Sigmoid colon (tissue), 6 donors: ENCODE measurements at regions not wholly inside any gene's neighbourhood (a gene's known extent, or its start where the extent isn't known, plus 50 kb on each side); places are given as distances from the start of the nearest gene placed in this dataset.

Experiments
- DNase-seq: peaks from one replicate; pipeline ENCODE4 v3.0.0-alpha.2; 2019
- H3K27ac ChIP-seq, 4 donors: fragments of 200-600 bp; sonication (generic); one replicate each; pipeline ENCODE4 v1.5.1; 2016 to 2019; ENCODE audit warnings: mild to moderate bottlenecking in 1 of 4
- H3K27me3 ChIP-seq, 3 donors: fragments of 200-600 bp; sonication (generic); one replicate each; pipeline ENCODE4 v1.5.1; 2019; ENCODE audit warnings: mild to moderate bottlenecking in 1 of 3
- H3K36me3 ChIP-seq, 4 donors: fragments of 200-600 bp; sonication (generic); one replicate each; pipeline ENCODE4 v1.5.1; 2016 to 2019
- H3K4me1 ChIP-seq, 4 donors: fragments of 200-600 bp; sonication (generic); one replicate each; pipeline ENCODE4 v1.5.1; 2017 to 2019
- H3K4me3 ChIP-seq, 4 donors: fragments of 200-600 bp; sonication (generic); one replicate each; pipeline ENCODE4 v1.5.1; 2017 to 2019; ENCODE audit warnings: mild to moderate bottlenecking in 2 of 4, moderate library complexity in 1 of 4
- H3K9me3 ChIP-seq, 4 donors: fragments of 200-600 bp in 3 of 4; sonication (generic) in 3 of 4; one replicate each; pipeline versions ENCODE4 v1.5.1 to v1.6.1; 2013 to 2019
- CTCF ChIP-seq, 4 experiments: fragments of 450-650 bp in 3 of 4; fragments of 200-600 bp in 1 of 4; IDR thresholded peaks; one replicate each; pipeline ENCODE4 v1.5.1; 2016 to 2019; ENCODE audit warnings: antibody characterized with exemption in 4 of 4, mild to moderate bottlenecking in 3 of 4, moderate library complexity in 2 of 4
- EP300 ChIP-seq, 4 donors: sonication (generic); formaldehyde crosslinking; IDR thresholded peaks; one replicate each; pipeline ENCODE4 v1.6.1; 2017; ENCODE audit warnings: antibody characterized with exemption in 4 of 4
- POLR2A ChIP-seq, 2 donors: fragments of 450-650 bp; IDR thresholded peaks; one replicate each; pipeline ENCODE4 v1.6.1; 2016; ENCODE audit warnings: antibody characterized with exemption in 2 of 2, mild to moderate bottlenecking in 2 of 2, moderate library complexity in 2 of 2
- POLR2AphosphoS5 ChIP-seq, 4 donors: sonication (generic); formaldehyde crosslinking; IDR thresholded peaks; one replicate each; pipeline ENCODE4 v1.6.1; 2017; ENCODE audit warnings: antibody characterized with exemption in 4 of 4
- WGBS, 2 donors: extraction: QIAGEN DNeasy Blood & Tissue Kit; methylation state at CpG; one replicate each; pipeline ENCODE4 v1.1.7; 2013; 5-methylcytosine and 5-hydroxymethylcytosine counted together
- intact Hi-C: fragments of 100-400 bp; cut with DNase I; formaldehyde crosslinking; loops from one replicate; pipeline ENCODE4 v1.15.1; 2023
- donor health status: healthy with polysubstance abuse.
- donor health status: healthy.

GRCh38 chr11:106399624-106400023, 322.2 kb downstream of the AASDHPPT start:
- no peak for TF ChIP-seq CTCF (IDR thresholded peaks at IDR 0.05)
- TF ChIP-seq POLR2AphosphoS5 (IDR thresholded peaks at IDR 0.05) = no peak
- TF ChIP-seq EP300 (IDR thresholded peaks at IDR 0.05) = no peak
- no peak for TF ChIP-seq POLR2A (IDR thresholded peaks at IDR 0.05)
- intact Hi-C loops = no loop called here
- peak overlapping the region in 2 of 4 donors; percentile 42 to 53 for H3K27ac ChIP-seq
- 93% methylated on average over 4 of the region's 4 CpGs for WGBS, 2 donors
- no peaks in the 10 kb centered on the region for H3K27me3 ChIP-seq
- H3K36me3 ChIP-seq = no peaks in the 10 kb centered on the region
- peaks cover 0 to 22% (median 19%) of the 10 kb centered on the region in 4 donors for H3K4me1 ChIP-seq
- H3K9me3 ChIP-seq = peaks cover 0 to 4% (median 0%) of the 10 kb centered on the region in 4 donors
- no peak overlapping the region for H3K4me3 ChIP-seq
- no peak for DNase-seq

GRCh38 chr11:106400949-106401570, 323.6 kb downstream of the AASDHPPT start:
- 84 to 85% methylated on average over 5 of the region's 5 CpGs for WGBS, 2 donors
- Histone ChIP-seq H3K9me3 (peaks cover 0 to 1% (median 0%) of the 10 kb centered on the region in 4 donors), H3K4me1 (peaks cover 0 to 22% (median 19%) of the 10 kb centered on the region in 4 donors), H3K27ac (no peak overlapping the region), H3K4me3 (no peak overlapping the region), H3K36me3 (no peaks in the 10 kb centered on the region), H3K27me3 (no peaks in the 10 kb centered on the region)
- DNase-seq = no peak
- TF ChIP-seq POLR2A (IDR thresholded peaks at IDR 0.05) = no peak
- no peak for TF ChIP-seq POLR2AphosphoS5 (IDR thresholded peaks at IDR 0.05)
- TF ChIP-seq CTCF (IDR thresholded peaks at IDR 0.05) = no peak
- TF ChIP-seq EP300 (IDR thresholded peaks at IDR 0.05) = no peak
- intact Hi-C loops = no loop called here

GRCh38 chr11:106403751-106404150, 326.3 kb downstream of the AASDHPPT start:
- intact Hi-C loops = no loop called here
- WGBS, 2 donors = 92 to 95% methylated on average over 9 of the region's 9 CpGs
- DNase-seq = no peak
- H3K4me3 ChIP-seq = no peak overlapping the region
- H3K4me1 ChIP-seq = peaks cover 0 to 9% (median 6%) of the 10 kb centered on the region in 4 donors
- no peaks in the 10 kb centered on the region for H3K36me3 ChIP-seq
- no peak overlapping the region for H3K27ac ChIP-seq
- H3K9me3 ChIP-seq = no peaks in the 10 kb centered on the region
- no peaks in the 10 kb centered on the region for H3K27me3 ChIP-seq
- no peak for TF ChIP-seq POLR2A (IDR thresholded peaks at IDR 0.05)
- no peak for TF ChIP-seq CTCF (IDR thresholded peaks at IDR 0.05)
- no peak for TF ChIP-seq EP300 (IDR thresholded peaks at IDR 0.05)
- TF ChIP-seq POLR2AphosphoS5 (IDR thresholded peaks at IDR 0.05) = no peak

GRCh38 chr11:106409222-106409621, 331.8 kb downstream of the AASDHPPT start:
- H3K27ac ChIP-seq = no peak overlapping the region
- no peaks in the 10 kb centered on the region for H3K27me3 ChIP-seq
- DNase-seq = no peak
- TF ChIP-seq POLR2AphosphoS5 (IDR thresholded peaks at IDR 0.05) = no peak
- no peak for TF ChIP-seq CTCF (IDR thresholded peaks at IDR 0.05)
- TF ChIP-seq EP300 (IDR thresholded peaks at IDR 0.05) = no peak
- no peak for TF ChIP-seq POLR2A (IDR thresholded peaks at IDR 0.05)
- H3K9me3 ChIP-seq = no peaks in the 10 kb centered on the region
- no peak overlapping the region for H3K4me3 ChIP-seq
- no peaks in the 10 kb centered on the region for H3K4me1 ChIP-seq
- H3K36me3 ChIP-seq = no peaks in the 10 kb centered on the region
- intact Hi-C loops = no loop called here

GRCh38 chr11:106409671-106410070, 332.2 kb downstream of the AASDHPPT start:
- H3K27me3 ChIP-seq = no peaks in the 10 kb centered on the region
- TF ChIP-seq EP300 (IDR thresholded peaks at IDR 0.05) = no peak
- TF ChIP-seq POLR2A (IDR thresholded peaks at IDR 0.05) = no peak
- TF ChIP-seq CTCF (IDR thresholded peaks at IDR 0.05) = no peak
- TF ChIP-seq POLR2AphosphoS5 (IDR thresholded peaks at IDR 0.05) = no peak
- WGBS, 2 donors = 50 to 77% methylated on average over 2 of the region's 2 CpGs
- intact Hi-C loops = no loop called here
- no peaks in the 10 kb centered on the region for H3K4me1 ChIP-seq
- no peak for DNase-seq
- no peak overlapping the region for H3K27ac ChIP-seq
- H3K36me3 ChIP-seq = no peaks in the 10 kb centered on the region
- no peaks in the 10 kb centered on the region for H3K9me3 ChIP-seq
- no peak overlapping the region for H3K4me3 ChIP-seq
